MM.1S (cell line): ENCODE measurements at regions not wholly inside any gene's neighbourhood (a gene's known extent, or its start where the extent isn't known, plus 50 kb on each side); places are given as distances from the start of the nearest gene placed in this dataset.

Experiments used
- EZH2 ChIP-seq: fragments of 300-600 bp; sonication (generic); optimal IDR thresholded peaks from 2 replicates; pipeline ENCODE3; 2017; ENCODE audit warnings: low read depth, mild to moderate bottlenecking, antibody characterized with exemption, low read length, mixed read lengths
- EZH2phosphoT487 ChIP-seq: fragments of 300-600 bp; sonication (generic); IDR thresholded peaks from 2 replicates; pipeline ENCODE4 v1.6.1; 2018; ENCODE audit warnings: antibody characterized with exemption, low read length
- TF ChIP-seq, protein P1 (sequence below): fragments of 300-600 bp; sonication (generic); IDR thresholded peaks from 2 replicates; pipeline ENCODE4 v1.5.1; 2016; ENCODE audit warnings: antibody characterized with exemption, low read length, mixed read lengths

- TF ChIP-seq, protein P1, sequence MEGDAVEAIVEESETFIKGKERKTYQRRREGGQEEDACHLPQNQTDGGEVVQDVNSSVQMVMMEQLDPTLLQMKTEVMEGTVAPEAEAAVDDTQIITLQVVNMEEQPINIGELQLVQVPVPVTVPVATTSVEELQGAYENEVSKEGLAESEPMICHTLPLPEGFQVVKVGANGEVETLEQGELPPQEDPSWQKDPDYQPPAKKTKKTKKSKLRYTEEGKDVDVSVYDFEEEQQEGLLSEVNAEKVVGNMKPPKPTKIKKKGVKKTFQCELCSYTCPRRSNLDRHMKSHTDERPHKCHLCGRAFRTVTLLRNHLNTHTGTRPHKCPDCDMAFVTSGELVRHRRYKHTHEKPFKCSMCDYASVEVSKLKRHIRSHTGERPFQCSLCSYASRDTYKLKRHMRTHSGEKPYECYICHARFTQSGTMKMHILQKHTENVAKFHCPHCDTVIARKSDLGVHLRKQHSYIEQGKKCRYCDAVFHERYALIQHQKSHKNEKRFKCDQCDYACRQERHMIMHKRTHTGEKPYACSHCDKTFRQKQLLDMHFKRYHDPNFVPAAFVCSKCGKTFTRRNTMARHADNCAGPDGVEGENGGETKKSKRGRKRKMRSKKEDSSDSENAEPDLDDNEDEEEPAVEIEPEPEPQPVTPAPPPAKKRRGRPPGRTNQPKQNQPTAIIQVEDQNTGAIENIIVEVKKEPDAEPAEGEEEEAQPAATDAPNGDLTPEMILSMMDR = no peak
- TF ChIP-seq EZH2 (no peak), EZH2phosphoT487 (no peak)
These were observed 72.1 kb upstream of the DSG1 start for GRCh38 chr18:31245820-31246219.
